OCI-LY7 (cell line): ENCODE measurements at regions not wholly inside any gene's neighbourhood (a gene's known extent, or its start where the extent isn't known, plus 50 kb on each side); places are given as distances from the start of the nearest gene placed in this dataset.

Experiments
- BruUV-seq: library from RNA; stranded (reverse); fragments of 400-500 nt; replicated peaks from 2 replicates; lab custom pipeline; 2021; lab: Mats Ljungman, UMichigan
- CTCF ChIA-PET: fragments of 300-600 bp; sonication (Branson Sonifier 250); formaldehyde crosslinking; loops from one replicate; lab custom pipeline; 2022; ENCODE audit warnings: antibody characterized with exemption; ENCODE audit not compliant: unreplicated experiment; lab: Charles Lee
- POLR2A ChIA-PET: fragments of 300-600 bp; sonication (Branson Sonifier 250); formaldehyde crosslinking; loops from one replicate; lab custom pipeline; 2022; ENCODE audit warnings: antibody characterized with exemption; lab: Charles Lee
- DNase-seq: peaks from one replicate; pipeline ENCODE4 v3.0.0-alpha.2; 2015; ENCODE audit warnings: low spot score
- H2AFZ ChIP-seq: fragments of 200-600 bp; sonication (generic), shearing (Covaris generic); 2 replicates; pipeline ENCODE4 v1.6.1; 2014; ENCODE audit warnings: mild to moderate bottlenecking, antibody characterized with exemption, low read length, moderate library complexity
- H3K27ac ChIP-seq: fragments of 200-600 bp; sonication (generic); 2 replicates; pipeline ENCODE4 v1.5.1; 2014; ENCODE audit warnings: mixed run types, low read depth, mild to moderate bottlenecking, moderate library complexity, low read length, inconsistent platforms; ENCODE audit not compliant: poor library complexity, severe bottlenecking
- H3K36me3 ChIP-seq: fragments of 200-600 bp; sonication (generic); 2 replicates; pipeline ENCODE4 v1.6.1; 2014; ENCODE audit warnings: mild to moderate bottlenecking, antibody characterized with exemption, low read length, moderate library complexity, mixed read lengths; ENCODE audit not compliant: insufficient read depth
- H3K4me1 ChIP-seq: fragments of 200-600 bp; sonication (generic); 2 replicates; pipeline ENCODE4 v1.5.1; 2014; ENCODE audit warnings: mild to moderate bottlenecking, low read length; ENCODE audit not compliant: insufficient read depth, poor library complexity, severe bottlenecking
- H3K4me2 ChIP-seq: fragments of 200-600 bp; sonication (generic); 2 replicates; pipeline ENCODE4 v1.6.1; 2014; ENCODE audit warnings: mild to moderate bottlenecking, low read length
- H3K4me3 ChIP-seq: fragments of 200-600 bp; sonication (generic); 2 replicates; pipeline ENCODE4 v1.5.1; 2014; ENCODE audit warnings: mild to moderate bottlenecking, low read depth, low read length; ENCODE audit not compliant: poor library complexity, severe bottlenecking
- H3K79me2 ChIP-seq: fragments of 200-600 bp; sonication (generic); 2 replicates; pipeline ENCODE4 v1.6.1; 2016; ENCODE audit warnings: low read depth, mild to moderate bottlenecking, low read length, moderate library complexity, mixed read lengths; ENCODE audit not compliant: insufficient read depth
- H3K9me2 ChIP-seq: fragments of 200-600 bp; sonication (generic); 2 replicates; pipeline ENCODE4 v1.6.1; 2016; ENCODE audit warnings: mild to moderate bottlenecking, low read length, mixed read lengths; ENCODE audit not compliant: insufficient read depth
- H3K9me3 ChIP-seq: fragments of 200-600 bp; sonication (generic); 2 replicates; pipeline ENCODE4 v1.6.1; 2014; ENCODE audit warnings: mild to moderate bottlenecking, mixed run types, low read length, mixed read lengths
- H4K20me1 ChIP-seq: fragments of 200-600 bp; sonication (generic); 2 replicates; pipeline ENCODE4 v1.6.1; 2014; ENCODE audit warnings: mild to moderate bottlenecking, antibody characterized with exemption, low read length, moderate library complexity, mixed read lengths; ENCODE audit not compliant: insufficient read depth
- EZH2phosphoT487 ChIP-seq: fragments of 200-600 bp; sonication (generic); IDR thresholded peaks from 2 replicates; pipeline ENCODE4 v1.6.1; 2018; ENCODE audit warnings: low read depth, borderline replicate concordance, mild to moderate bottlenecking, mixed run types, antibody characterized with exemption, low read length, moderate library complexity, mixed read lengths
- intact Hi-C: fragments of 100-400 bp; cut with micrococcal nuclease; formaldehyde crosslinking; loops from one replicate; pipeline ENCODE4 v1.10.0; 2022; ENCODE audit not compliant: unreplicated experiment
- TF ChIP-seq, protein P1 (sequence below): fragments of 200-600 bp; sonication (generic); conservative IDR thresholded peaks from 2 replicates; pipeline ENCODE4 v1.5.1; 2014; ENCODE audit warnings: mild to moderate bottlenecking, antibody characterized with exemption, low read length, moderate library complexity, mixed read lengths

DNA sequence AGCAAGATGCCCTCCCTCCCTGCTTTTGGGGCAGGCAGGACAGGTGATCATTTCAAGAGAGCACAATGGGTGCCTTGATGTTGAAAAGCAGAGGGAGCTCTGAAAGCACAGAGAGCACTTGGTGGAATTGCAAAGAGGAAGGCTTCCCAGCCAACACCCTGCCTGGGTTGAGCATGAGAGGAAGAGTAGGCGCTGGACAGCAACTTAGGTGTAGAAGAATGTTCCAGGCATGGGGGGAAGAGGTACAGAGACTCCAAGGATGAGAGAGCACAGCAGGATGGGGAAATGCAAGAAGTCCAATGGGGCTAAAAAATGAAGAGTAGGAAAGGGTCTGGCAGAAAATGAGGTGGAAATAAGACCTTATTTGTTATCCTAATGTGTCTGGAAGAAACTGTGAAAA lies 144.8 kb downstream of the TRIM36 start:
- DNase-seq: no peak
- H2AFZ ChIP-seq: no peak overlapping the region
- no peaks in the 10 kb centered on the region for H3K36me3 ChIP-seq
- no peak for TF ChIP-seq EZH2phosphoT487
- TF ChIP-seq, protein P1, sequence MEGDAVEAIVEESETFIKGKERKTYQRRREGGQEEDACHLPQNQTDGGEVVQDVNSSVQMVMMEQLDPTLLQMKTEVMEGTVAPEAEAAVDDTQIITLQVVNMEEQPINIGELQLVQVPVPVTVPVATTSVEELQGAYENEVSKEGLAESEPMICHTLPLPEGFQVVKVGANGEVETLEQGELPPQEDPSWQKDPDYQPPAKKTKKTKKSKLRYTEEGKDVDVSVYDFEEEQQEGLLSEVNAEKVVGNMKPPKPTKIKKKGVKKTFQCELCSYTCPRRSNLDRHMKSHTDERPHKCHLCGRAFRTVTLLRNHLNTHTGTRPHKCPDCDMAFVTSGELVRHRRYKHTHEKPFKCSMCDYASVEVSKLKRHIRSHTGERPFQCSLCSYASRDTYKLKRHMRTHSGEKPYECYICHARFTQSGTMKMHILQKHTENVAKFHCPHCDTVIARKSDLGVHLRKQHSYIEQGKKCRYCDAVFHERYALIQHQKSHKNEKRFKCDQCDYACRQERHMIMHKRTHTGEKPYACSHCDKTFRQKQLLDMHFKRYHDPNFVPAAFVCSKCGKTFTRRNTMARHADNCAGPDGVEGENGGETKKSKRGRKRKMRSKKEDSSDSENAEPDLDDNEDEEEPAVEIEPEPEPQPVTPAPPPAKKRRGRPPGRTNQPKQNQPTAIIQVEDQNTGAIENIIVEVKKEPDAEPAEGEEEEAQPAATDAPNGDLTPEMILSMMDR: no peak
- no peak overlapping the region for H3K4me3 ChIP-seq
- ChIA-PET CTCF (no interaction called here), POLR2A (no interaction called here)
- BruUV-seq: no TSS peak
- H4K20me1 ChIP-seq: no peaks in the 10 kb centered on the region
- intact Hi-C loops: no loop called here
- no peaks in the 10 kb centered on the region for H3K4me1 ChIP-seq
- H3K79me2 ChIP-seq: no peaks in the 10 kb centered on the region
- H3K27ac ChIP-seq: no peak overlapping the region
- no peak overlapping the region for H3K4me2 ChIP-seq
- H3K9me3 ChIP-seq: no peaks in the 10 kb centered on the region
- H3K9me2 ChIP-seq: no peaks in the 10 kb centered on the region

DNA sequence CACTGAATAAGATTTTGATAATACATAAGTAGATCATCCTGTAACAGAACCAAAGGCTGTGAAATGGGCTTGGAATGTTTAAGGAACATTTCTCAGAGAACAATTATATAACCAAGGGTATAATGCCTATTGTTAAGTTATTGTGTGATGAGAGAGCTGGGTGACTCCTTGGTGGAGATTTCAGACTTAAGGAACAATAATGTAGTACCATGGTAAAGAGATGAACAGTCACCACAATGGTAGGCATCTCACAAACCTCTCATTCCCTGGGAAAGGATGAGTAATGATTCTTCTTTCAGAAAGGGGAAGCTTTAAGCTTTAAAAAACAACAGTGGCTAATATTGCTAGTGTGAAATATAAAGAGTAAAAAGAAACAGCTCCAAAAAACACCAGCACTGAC lies 147.4 kb downstream of the TRIM36 start:
- Histone ChIP-seq H3K79me2 (no peaks in the 10 kb centered on the region), H3K9me3 (no peaks in the 10 kb centered on the region), H3K9me2 (no peaks in the 10 kb centered on the region), H3K4me2 (no peak overlapping the region), H4K20me1 (no peaks in the 10 kb centered on the region), H3K4me1 (no peaks in the 10 kb centered on the region), H2AFZ (no peak overlapping the region), H3K4me3 (no peak overlapping the region), H3K36me3 (no peaks in the 10 kb centered on the region), H3K27ac (no peak overlapping the region)
- CTCF ChIA-PET: no interaction called here
- POLR2A ChIA-PET: interaction anchor here (1.4 kb wide), 1 partner anchor 10 kb away, joined by 5 read pairs; no protein-coding TSS in a partner anchor
- no TSS peak for BruUV-seq
- no peak for TF ChIP-seq EZH2phosphoT487
- intact Hi-C loops: no loop called here
- DNase-seq: no peak

DNA sequence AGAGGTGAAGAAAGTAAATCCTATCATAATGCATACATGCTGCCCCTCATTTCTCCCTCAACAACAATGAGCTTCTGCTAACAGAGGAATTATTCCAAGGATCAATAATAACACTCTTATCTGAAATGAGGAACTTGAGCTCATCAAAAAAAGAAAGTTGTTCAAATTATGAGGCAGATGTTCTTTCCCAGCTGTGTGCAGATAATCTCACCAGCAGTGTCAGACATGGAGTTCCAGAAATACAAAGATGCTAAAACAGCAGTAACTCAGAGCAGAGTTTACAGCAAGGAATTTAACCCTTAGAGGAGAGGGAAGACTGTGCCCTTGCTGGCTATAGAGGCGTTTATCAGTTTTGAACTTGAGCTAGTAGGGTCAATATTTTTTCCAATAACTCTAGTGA lies 153.1 kb downstream of the TRIM36 start:
- no peaks in the 10 kb centered on the region for H3K9me3 ChIP-seq
- no peak overlapping the region for H3K27ac ChIP-seq
- BruUV-seq: no TSS peak
- H3K9me2 ChIP-seq: no peaks in the 10 kb centered on the region
- ChIA-PET CTCF (interaction anchor here (1.9 kb wide), 1 partner anchor 15 kb away, joined by 4 read pairs; no protein-coding TSS in a partner anchor), POLR2A (interaction anchor here (0.6 kb wide), 3 partner anchors 9 to 1228 kb away, joined by 3 to 5 read pairs (median 3); no protein-coding TSS in a partner anchor)
- intact Hi-C loops: no loop called here
- DNase-seq: no peak
- no peaks in the 10 kb centered on the region for H3K36me3 ChIP-seq
- H4K20me1 ChIP-seq: no peaks in the 10 kb centered on the region
- TF ChIP-seq, protein P1: no peak
- TF ChIP-seq EZH2phosphoT487: no peak
- no peak overlapping the region for H3K4me2 ChIP-seq
- H3K4me3 ChIP-seq: no peak overlapping the region
- no peaks in the 10 kb centered on the region for H3K79me2 ChIP-seq
- H2AFZ ChIP-seq: no peak overlapping the region
- no peaks in the 10 kb centered on the region for H3K4me1 ChIP-seq
